HepG2 (cell line): ENCODE measurements at regions not wholly inside any gene's neighbourhood (a gene's known extent, or its start where the extent isn't known, plus 50 kb on each side); places are given as distances from the start of the nearest gene placed in this dataset.

Experiments
- ATAC-seq: fragments of 200-7000 bp; cut with Tn5 transposase; 3 replicates; pipeline ENCODE4 v1.9.1; 2020; ENCODE audit warnings: mild to moderate bottlenecking, moderate library complexity
- BruUV-seq: library from RNA; stranded (reverse); fragments of 400-500 nt; replicated peaks from 2 replicates; lab custom pipeline; 2021; lab: Mats Ljungman, UMichigan
- CTCF ChIA-PET: fragments of 300-600 bp; formaldehyde crosslinking; extraction: SDS; loops from one replicate; lab custom pipeline; 2021; ENCODE audit warnings: low total read pairs, inconsistent platforms, low intra/inter-chr PET ratio; lab: Yijun Ruan, JAX
- POLR2A ChIA-PET: fragments of 350-600 bp; sonication (Branson Sonifier 250); formaldehyde crosslinking; loops from one replicate; lab custom pipeline; 2020; ENCODE audit warnings: antibody characterized with exemption, inconsistent platforms; lab: Yijun Ruan, JAX
- DNase-seq: peaks from one replicate; pipeline ENCODE4 v3.0.0-alpha.2; 2015; ENCODE audit warnings: low spot score
- FAIRE-seq: peaks from 3 replicates; lab custom pipeline; 2011; peaks lifted over from hg19 to GRCh38; lab: Jason Lieb, UNC
- H2AFZ ChIP-seq: one replicate; pipeline ENCODE4 v1.6.1; 2011; ENCODE audit warnings: low read length, inconsistent platforms
- H3K27ac ChIP-seq: fragments of 300-600 bp; 3 replicates; pipeline ENCODE4 v1.8.0; 2011; ENCODE audit warnings: mixed run types, mild to moderate bottlenecking, mixed read lengths, low read length, inconsistent platforms; ENCODE audit not compliant: insufficient read depth; ENCODE audit errors: extremely low read length
- H3K27me3 ChIP-seq, 2 experiments: fragments of 200-600 bp in 1 of 2; 2 replicates in 1 of 2; 3 replicates in 1 of 2; pipeline versions ENCODE4 v1.6.0 to v1.8.0; 2011; ENCODE audit warnings: low read length in 2 of 2, mild to moderate bottlenecking in 2 of 2, moderate library complexity in 2 of 2, inconsistent platforms in 1 of 2; ENCODE audit not compliant: insufficient read depth in 2 of 2, control insufficient read depth in 1 of 2
- H3K36me3 ChIP-seq, 2 experiments: fragments of 200-600 bp in 1 of 2; replicated peaks in 1 of 2; 2 replicates in 1 of 2; 3 replicates in 1 of 2; pipeline versions ENCODE4 v1.5.1 to v1.8.0; 2011; ENCODE audit warnings: low read length in 2 of 2, inconsistent platforms in 1 of 2; ENCODE audit not compliant: insufficient read depth in 2 of 2, control insufficient read depth in 1 of 2
- H3K4me1 ChIP-seq: 2 replicates; pipeline ENCODE4 v1.5.1; 2012; ENCODE audit warnings: low read length, inconsistent platforms; ENCODE audit not compliant: insufficient read depth
- H3K4me2 ChIP-seq: 2 replicates; pipeline ENCODE4 v1.6.0; 2011; ENCODE audit warnings: low read depth, low read length, inconsistent platforms
- H3K4me3 ChIP-seq, 3 experiments: fragments of 200-600 bp in 1 of 3; sonication (generic), shearing (Covaris generic) in 1 of 3; replicated peaks in 1 of 3; 2 replicates each; pipeline ENCODE4 v1.5.1; 2011 to 2016; ENCODE audit warnings: low read length in 3 of 3, inconsistent platforms in 2 of 3, low read depth in 2 of 3, mild to moderate bottlenecking in 2 of 3, control low read depth in 1 of 3, mixed read lengths in 1 of 3; ENCODE audit not compliant: insufficient read depth in 1 of 3
- H3K79me2 ChIP-seq: one replicate; pipeline ENCODE4 v1.6.1; 2011; ENCODE audit warnings: low read length, inconsistent platforms; ENCODE audit not compliant: insufficient read depth
- H3K9ac ChIP-seq: 2 replicates; pipeline ENCODE4 v1.6.0; 2011; ENCODE audit warnings: mild to moderate bottlenecking, low read depth, low read length, inconsistent platforms; ENCODE audit not compliant: insufficient read depth
- H3K9me3 ChIP-seq: 2 replicates; pipeline ENCODE4 v1.5.1; 2012; ENCODE audit warnings: mild to moderate bottlenecking, low read length
- H4K20me1 ChIP-seq: 2 replicates; pipeline ENCODE4 v1.6.0; 2011; ENCODE audit warnings: inconsistent platforms, mild to moderate bottlenecking, low read length, moderate library complexity; ENCODE audit not compliant: insufficient read depth
- CEBPB ChIP-seq: IDR thresholded peaks from 2 replicates; pipeline ENCODE4 v1.6.1; 2011; ENCODE audit warnings: low read depth, low read length, improper control_type of control experiment, borderline replicate concordance
- CREM ChIP-seq, 2 experiments: sonication (generic) in 1 of 2; formaldehyde crosslinking in 1 of 2; IDR thresholded peaks; 2 replicates each; pipeline versions ENCODE4 v1.4.0 to v1.6.1; 2016 to 2020; ENCODE audit warnings: antibody characterized with exemption in 1 of 2, mild to moderate bottlenecking in 1 of 2, missing genetic modification reagents in 1 of 2
- HNF1B ChIP-seq: sonication (generic); formaldehyde crosslinking; IDR thresholded peaks from 2 replicates; pipeline ENCODE4 v1.5.1; 2020; ENCODE audit warnings: mild to moderate bottlenecking, moderate library complexity, missing genetic modification reagents
- IRF1 ChIP-seq: sonication (generic); formaldehyde crosslinking; IDR thresholded peaks from 2 replicates; pipeline ENCODE4 v1.4.0; 2020; ENCODE audit warnings: low read depth, mild to moderate bottlenecking, missing genetic modification reagents
- MXI1 ChIP-seq: IDR thresholded peaks from 3 replicates; pipeline ENCODE4 v1.6.1; 2012; ENCODE audit warnings: low read depth, low read length, inconsistent platforms, borderline replicate concordance
- SMAD1 ChIP-seq: sonication (generic); formaldehyde crosslinking; IDR thresholded peaks from 2 replicates; pipeline ENCODE4 v1.4.0; 2020; ENCODE audit warnings: missing genetic modification reagents, low read depth, mild to moderate bottlenecking, borderline replicate concordance
- SMAD9 ChIP-seq: sonication (generic); formaldehyde crosslinking; IDR thresholded peaks from 2 replicates; pipeline ENCODE4 v1.5.1; 2020; ENCODE audit warnings: mild to moderate bottlenecking, missing genetic modification reagents
- YEATS4 ChIP-seq: sonication (generic); formaldehyde crosslinking; IDR thresholded peaks from 2 replicates; pipeline ENCODE4 v1.4.0; 2020; ENCODE audit warnings: missing genetic modification reagents, borderline replicate concordance
- ZKSCAN1 ChIP-seq: fragments of 150-350 bp; IDR thresholded peaks from 2 replicates; pipeline ENCODE4 v1.6.1; 2014; ENCODE audit warnings: low read length
- ZNF546 ChIP-seq: sonication (generic); formaldehyde crosslinking; conservative IDR thresholded peaks from 2 replicates; pipeline ENCODE4 v1.8.1; 2023; ENCODE audit warnings: mild to moderate bottlenecking, missing genetic modification reagents
- ZNF781 ChIP-seq: sonication (generic); formaldehyde crosslinking; IDR thresholded peaks from 2 replicates; pipeline ENCODE4 v1.5.1; 2020; ENCODE audit warnings: borderline replicate concordance, mild to moderate bottlenecking, missing genetic modification reagents; ENCODE audit errors: not compliant biosample characterization
- WGBS: methylation state at CpG from one replicate; pipeline ENCODE4 v1.1.6; 2017; ENCODE audit warnings: low lambda C conversion rate; 5-methylcytosine and 5-hydroxymethylcytosine counted together
- in situ Hi-C: cut with HindIII; loops from 2 replicates; pipeline ENCODE4 v1.10.0; 2017; ENCODE audit warnings: low pct_unique_long_range_greater_than_20kb; ENCODE audit not compliant: extremely low pct_ligation_motif_present
- intact Hi-C: fragments of 100-400 bp; cut with micrococcal nuclease; formaldehyde crosslinking; loops from one replicate; pipeline ENCODE4 v1.10.0; 2022; ENCODE audit not compliant: unreplicated experiment

- ATAC-seq (no peak), DNase-seq (no peak), FAIRE-seq (no peak)
- H3K27ac ChIP-seq: no peak overlapping the region
- no peak for TF ChIP-seq IRF1 (CRISPR knock-in tag)
- TF ChIP-seq SMAD1 (CRISPR knock-in tag): no peak
- TF ChIP-seq SMAD9 (CRISPR knock-in tag): no peak
- TF ChIP-seq HNF1B: no peak
- TF ChIP-seq YEATS4 (CRISPR knock-in tag): no peak
- no peak for TF ChIP-seq ZKSCAN1
- TF ChIP-seq ZNF546: no peak
- no peak overlapping the region for H2AFZ ChIP-seq
- H3K27me3 ChIP-seq: no peaks in the 10 kb centered on the region
- ChIA-PET POLR2A (no interaction called here), CTCF (no interaction called here)
- WGBS: 30% methylated on average over 3 of the region's 3 CpGs
- H3K36me3 ChIP-seq: no peaks in the 10 kb centered on the region
- no TSS peak for BruUV-seq
- no peaks in the 10 kb centered on the region for H4K20me1 ChIP-seq
- H3K79me2 ChIP-seq: no peaks in the 10 kb centered on the region
- H3K9me3 ChIP-seq: no peaks in the 10 kb centered on the region
- no peak overlapping the region for H3K9ac ChIP-seq
- intact Hi-C loops: no loop called here
- in situ Hi-C loops: no loop called here
- no peak overlapping the region for H3K4me3 ChIP-seq
- H3K4me1 ChIP-seq: no peaks in the 10 kb centered on the region
- H3K4me2 ChIP-seq: no peak overlapping the region
Measured at GRCh38 chr3:148240351-148240750, 457.4 kb upstream of the AGTR1 start.

- POLR2A ChIA-PET: no interaction called here
- no peak overlapping the region for H2AFZ ChIP-seq
- H3K79me2 ChIP-seq: no peaks in the 10 kb centered on the region
- DNase-seq (no peak), FAIRE-seq (no peak), ATAC-seq (no peak)
- CTCF ChIA-PET: no interaction called here
- intact Hi-C loops: no loop called here
- H3K27me3 ChIP-seq: no peaks in the 10 kb centered on the region
- no peaks in the 10 kb centered on the region for H4K20me1 ChIP-seq
- TF ChIP-seq CREM (IDR thresholded peaks at IDR 0.05) (no peak), CREM (CRISPR knock-in tag; IDR thresholded peaks at IDR 0.05) (no peak), CEBPB (peak; percentile 52; the same call in 1 of the 2 replicates), ZNF781 (CRISPR knock-in tag) (no peak), MXI1 (no peak)
- H3K4me3 ChIP-seq: no peak overlapping the region
- no peaks in the 10 kb centered on the region for H3K9me3 ChIP-seq
- H3K27ac ChIP-seq: no peak overlapping the region
- in situ Hi-C loops: no loop called here
- no TSS peak for BruUV-seq
- no peaks in the 10 kb centered on the region for H3K36me3 ChIP-seq
- no peaks in the 10 kb centered on the region for H3K4me1 ChIP-seq
- 0% methylated on average over 1 of the region's 1 CpG for WGBS
- no peak overlapping the region for H3K9ac ChIP-seq
- no peak overlapping the region for H3K4me2 ChIP-seq
Measured at GRCh38 chr3:148243609-148244008, 454.1 kb upstream of the AGTR1 start.
